Mesenchymal stem cell (in vitro differentiated cells and primary cell): ENCODE measurements at regions not wholly inside any gene's neighbourhood (a gene's known extent, or its start where the extent isn't known, plus 50 kb on each side); places are given as distances from the start of the nearest gene placed in this dataset.
A peak's percentile ranks its signal among the peaks of the same experiment; 100 is the strongest.

Experiments used
- DNase-seq: peaks from one replicate; pipeline ENCODE4 v3.0.0-alpha.2; 2013
- H2AFZ ChIP-seq: one replicate; pipeline ENCODE4 v1.6.1; 2013; ENCODE audit warnings: low read depth, mild to moderate bottlenecking, control low read depth, inconsistent platforms, low read length, moderate library complexity
- H2AK5ac ChIP-seq: 2 replicates; pipeline ENCODE4 v1.6.1; 2013; ENCODE audit warnings: low read length, moderate library complexity, mild to moderate bottlenecking, inconsistent platforms; ENCODE audit not compliant: severe bottlenecking
- H2BK120ac ChIP-seq: one replicate; pipeline ENCODE4 v1.6.1; 2013; ENCODE audit warnings: low read depth, mild to moderate bottlenecking, inconsistent platforms, low read length, moderate library complexity
- H2BK12ac ChIP-seq, 2 experiments: one replicate each; pipeline ENCODE4 v1.6.1; 2013; ENCODE audit warnings: inconsistent platforms in 2 of 2, low read length in 2 of 2, mild to moderate bottlenecking in 2 of 2, moderate library complexity in 2 of 2, control low read depth in 1 of 2
- H2BK15ac ChIP-seq: one replicate; pipeline ENCODE4 v1.6.1; 2013; ENCODE audit warnings: mild to moderate bottlenecking, low read depth, inconsistent platforms; ENCODE audit not compliant: poor library complexity, severe bottlenecking
- H2BK5ac ChIP-seq: 2 replicates; pipeline ENCODE4 v1.6.1; 2013; ENCODE audit warnings: low read depth, mild to moderate bottlenecking, low read length, control low read depth, inconsistent platforms; ENCODE audit not compliant: poor library complexity, severe bottlenecking
- H3K14ac ChIP-seq, 2 experiments: one replicate each; pipeline ENCODE4 v1.6.1; 2013; ENCODE audit warnings: inconsistent platforms in 2 of 2, low read length in 2 of 2, control low read depth in 1 of 2, mild to moderate bottlenecking in 1 of 2, moderate library complexity in 1 of 2
- H3K18ac ChIP-seq, 2 experiments: one replicate each; pipeline ENCODE4 v1.6.1; 2013; ENCODE audit warnings: inconsistent platforms in 2 of 2, low read length in 2 of 2, control low read depth in 1 of 2, low read depth in 1 of 2, mild to moderate bottlenecking in 1 of 2
- H3K23ac ChIP-seq, 2 experiments: one replicate each; pipeline ENCODE4 v1.6.1; 2013; ENCODE audit warnings: inconsistent platforms in 2 of 2, low read length in 2 of 2, mild to moderate bottlenecking in 2 of 2, moderate library complexity in 2 of 2, control low read depth in 1 of 2
- H3K27ac ChIP-seq: 2 replicates; pipeline ENCODE4 v1.5.1; 2013; ENCODE audit warnings: mild to moderate bottlenecking, moderate library complexity, low read length, control low read depth, inconsistent platforms; ENCODE audit not compliant: poor library complexity, severe bottlenecking
- H3K27me3 ChIP-seq, 2 experiments: 2 replicates each; pipeline versions ENCODE4 v1.6.1 to v1.7.0; 2013; ENCODE audit warnings: low read length in 2 of 2, mild to moderate bottlenecking in 2 of 2, moderate library complexity in 2 of 2, control low read depth in 1 of 2, inconsistent platforms in 1 of 2; ENCODE audit not compliant: control insufficient read depth in 1 of 2, insufficient read depth in 1 of 2
- H3K36me3 ChIP-seq, 2 experiments: 2 replicates each; pipeline versions ENCODE4 v1.6.1 to v1.7.0; 2013; ENCODE audit warnings: low read length in 2 of 2, control low read depth in 1 of 2, inconsistent platforms in 1 of 2, low read depth in 1 of 2, mild to moderate bottlenecking in 1 of 2; ENCODE audit not compliant: insufficient read depth in 2 of 2, control insufficient read depth in 1 of 2
- H3K4ac ChIP-seq, 2 experiments: one replicate each; pipeline ENCODE4 v1.6.1; 2013; ENCODE audit warnings: inconsistent platforms in 2 of 2, low read length in 2 of 2, mild to moderate bottlenecking in 2 of 2, moderate library complexity in 2 of 2, control low read depth in 1 of 2, low read depth in 1 of 2
- H3K4me1 ChIP-seq: 2 replicates; pipeline ENCODE4 v1.6.1; 2013; ENCODE audit warnings: low read depth, low read length, control low read depth; ENCODE audit not compliant: control insufficient read depth, insufficient read depth
- H3K4me2 ChIP-seq: 2 replicates; pipeline ENCODE4 v1.6.1; 2013; ENCODE audit warnings: low read length, mild to moderate bottlenecking, inconsistent platforms; ENCODE audit not compliant: poor library complexity, severe bottlenecking
- H3K4me3 ChIP-seq, 2 experiments: 2 replicates each; pipeline versions ENCODE4 v1.5.1 to v1.7.0; 2013; ENCODE audit warnings: low read length in 2 of 2, mild to moderate bottlenecking in 2 of 2, control low read depth in 1 of 2, low read depth in 1 of 2; ENCODE audit not compliant: insufficient read depth in 1 of 2
- H3K79me1 ChIP-seq: replicated peaks from 2 replicates; pipeline ENCODE4 v1.6.1; 2013; ENCODE audit warnings: mild to moderate bottlenecking, control low read depth, low read length, inconsistent platforms; ENCODE audit not compliant: poor library complexity, severe bottlenecking
- H3K9ac ChIP-seq: 2 replicates; pipeline ENCODE4 v1.7.0; 2013; ENCODE audit warnings: mild to moderate bottlenecking, low read length, moderate library complexity
- H3K9me3 ChIP-seq: 2 replicates; pipeline ENCODE4 v1.7.0; 2013; ENCODE audit warnings: mild to moderate bottlenecking, low read length; ENCODE audit not compliant: control insufficient read depth
- H4K8ac ChIP-seq: one replicate; pipeline ENCODE4 v1.6.1; 2013; ENCODE audit warnings: inconsistent platforms, mild to moderate bottlenecking, low read length, moderate library complexity
- H4K91ac ChIP-seq: one replicate; pipeline ENCODE4 v1.6.1; 2013; ENCODE audit warnings: mild to moderate bottlenecking, low read length, inconsistent platforms
- WGBS: methylation state at CpG from one replicate; pipeline ENCODE4 v1.1.7; 2013; ENCODE audit warnings: mixed read lengths; 5-methylcytosine and 5-hydroxymethylcytosine counted together

DNA sequence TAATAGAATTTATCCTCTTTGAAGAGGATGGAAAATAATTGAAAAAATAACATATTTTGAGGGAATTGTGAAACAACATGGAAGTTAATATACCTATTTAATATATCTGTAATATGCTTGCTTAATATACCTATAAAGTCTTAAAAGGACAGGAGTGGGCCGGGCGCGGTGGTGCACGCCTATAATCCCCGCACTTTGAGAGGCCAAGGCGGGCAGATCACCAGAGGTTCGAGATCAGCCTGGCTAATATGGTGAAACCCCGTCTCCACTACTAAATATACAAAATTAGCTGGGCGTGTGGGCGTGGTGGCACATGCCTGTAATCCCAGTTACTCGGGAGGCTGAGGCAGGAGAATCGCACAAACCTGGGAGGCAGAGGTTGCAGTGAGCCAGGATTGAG, 254.9 kb downstream of the TMX3 start:
- Histone ChIP-seq H2AFZ (no peak overlapping the region), H2AK5ac (no peak overlapping the region), H3K9me3 (no peaks in the 10 kb centered on the region), H2BK15ac (no peak overlapping the region), H3K4ac (peak overlapping the region in 1 of 2 experiments; percentile 49), H2BK5ac (no peak overlapping the region), H3K79me1 (no peaks in the 10 kb centered on the region), H3K4me1 (no peaks in the 10 kb centered on the region), H3K9ac (no peak overlapping the region), H3K4me2 (no peak overlapping the region), H3K4me3 (no peak overlapping the region), H3K23ac (no peak overlapping the region), H3K18ac (no peak overlapping the region), H3K27ac (no peak overlapping the region), H3K14ac (no peak overlapping the region), H4K8ac (no peak overlapping the region), H3K36me3 (no peaks in the 10 kb centered on the region), H4K91ac (no peak overlapping the region), H3K27me3 (no peaks in the 10 kb centered on the region), H2BK12ac (no peak overlapping the region), H2BK120ac (no peak overlapping the region)
- DNase-seq = no peak
- 98% methylated on average over 11 of the region's 12 CpGs for WGBS

DNA sequence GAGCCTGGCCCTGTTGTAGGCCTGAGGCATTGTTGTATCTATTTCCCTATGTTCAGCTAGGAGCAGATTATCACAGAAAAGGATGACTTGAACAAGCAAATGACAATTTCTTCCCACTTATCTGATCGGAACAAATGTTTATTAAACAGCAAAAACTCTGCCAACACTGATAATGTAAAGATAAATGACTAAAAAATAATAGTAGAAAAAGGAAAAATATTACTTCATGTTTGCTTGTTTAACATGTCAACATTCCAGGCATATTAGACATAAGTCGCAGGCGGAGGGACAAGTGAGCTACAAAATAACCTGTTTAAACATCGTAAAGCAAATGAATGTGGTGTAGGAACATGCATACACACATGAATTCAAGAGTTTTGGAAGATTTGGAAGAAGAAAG, 257.9 kb downstream of the TMX3 start:
- Histone ChIP-seq H3K27me3 (no peaks in the 10 kb centered on the region), H2AFZ (no peak overlapping the region), H2BK120ac (no peak overlapping the region), H3K79me1 (no peaks in the 10 kb centered on the region), H4K91ac (no peak overlapping the region), H3K36me3 (no peaks in the 10 kb centered on the region), H4K8ac (peak overlapping the region; percentile 29), H3K4me2 (no peak overlapping the region), H2AK5ac (no peak overlapping the region), H3K18ac (peak overlapping the region in 1 of 2 experiments; percentile 46), H3K9me3 (no peaks in the 10 kb centered on the region), H3K27ac (no peak overlapping the region), H3K23ac (no peak overlapping the region), H2BK15ac (no peak overlapping the region), H3K9ac (no peak overlapping the region), H3K4me3 (no peak overlapping the region), H3K4ac (no peak overlapping the region), H2BK5ac (no peak overlapping the region), H2BK12ac (no peak overlapping the region), H3K4me1 (no peaks in the 10 kb centered on the region), H3K14ac (no peak overlapping the region)
- 62% methylated on average over 3 of the region's 4 CpGs for WGBS
- no peak for DNase-seq

DNA sequence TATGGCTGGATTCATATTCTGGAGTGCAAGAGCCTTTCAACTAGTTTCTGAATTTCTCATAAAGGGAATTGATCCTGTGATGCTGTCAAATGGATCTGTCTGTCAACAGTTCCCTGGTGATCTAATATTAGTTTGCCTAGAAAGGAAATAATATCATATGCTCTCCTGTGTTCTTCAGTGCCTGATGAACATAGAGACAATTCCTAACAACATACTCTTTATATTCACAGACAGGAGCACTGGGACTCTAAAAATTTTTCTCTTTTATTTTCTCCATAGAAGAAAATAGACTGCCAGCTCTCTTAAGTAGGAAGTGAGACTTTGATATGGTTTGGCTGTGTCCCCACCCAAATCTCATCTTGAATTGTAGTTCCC, 259.7 kb downstream of the TMX3 start:
- Histone ChIP-seq H3K23ac (no peak overlapping the region), H3K4me2 (no peak overlapping the region), H3K36me3 (no peaks in the 10 kb centered on the region), H3K4me3 (no peak overlapping the region), H3K27ac (no peak overlapping the region), H3K14ac (no peak overlapping the region), H4K91ac (no peak overlapping the region), H3K9ac (no peak overlapping the region), H3K27me3 (no peaks in the 10 kb centered on the region), H4K8ac (no peak overlapping the region), H2AK5ac (no peak overlapping the region), H3K79me1 (no peaks in the 10 kb centered on the region), H3K18ac (peak overlapping the region in 1 of 2 experiments; percentile 43), H2AFZ (no peak overlapping the region), H2BK5ac (no peak overlapping the region), H2BK15ac (no peak overlapping the region), H3K4me1 (no peaks in the 10 kb centered on the region), H3K4ac (no peak overlapping the region), H2BK12ac (no peak overlapping the region), H3K9me3 (no peaks in the 10 kb centered on the region), H2BK120ac (no peak overlapping the region)
- no peak for DNase-seq

DNA sequence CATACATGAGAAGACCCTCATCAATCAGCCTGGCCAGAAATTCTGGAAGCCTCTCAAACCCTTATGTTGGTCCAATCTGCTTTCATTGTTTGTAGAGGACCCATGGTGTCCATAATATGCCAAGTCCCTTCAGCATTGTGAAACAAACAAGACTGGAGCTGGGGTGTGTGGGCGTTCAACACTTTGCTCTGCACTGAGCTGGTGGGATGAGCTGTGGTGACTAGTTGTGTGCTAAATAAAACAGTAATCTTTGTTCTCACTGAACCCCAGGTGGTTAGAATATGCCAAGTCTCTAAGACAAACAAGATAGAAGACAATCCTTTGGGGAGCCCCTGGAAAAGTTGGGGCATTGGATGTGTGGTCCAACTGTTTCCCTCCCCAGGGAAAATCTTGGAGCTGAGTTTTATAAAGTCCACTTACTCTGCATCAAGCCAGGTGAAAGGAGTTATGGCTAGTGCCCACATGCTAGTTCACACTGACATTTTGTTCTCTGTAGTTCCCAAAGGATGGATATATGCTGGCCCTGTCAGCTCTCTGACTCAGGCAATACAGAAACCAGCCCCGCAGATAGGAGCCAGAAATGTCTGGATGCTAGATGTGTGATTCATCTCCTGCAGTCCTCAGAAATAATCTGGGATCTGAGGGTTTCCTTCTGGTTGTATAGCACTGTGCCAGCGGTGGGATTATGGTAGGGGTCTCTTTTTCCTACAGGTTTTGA, 260.2 kb downstream of the TMX3 start:
- H4K8ac ChIP-seq = peak overlapping the region; percentile 42
- no peaks in the 10 kb centered on the region for H3K79me1 ChIP-seq
- no peak overlapping the region for H3K4me2 ChIP-seq
- WGBS = 47% methylated on average over 3 of the region's 3 CpGs
- H2AK5ac ChIP-seq = no peak overlapping the region
- H2BK120ac ChIP-seq = no peak overlapping the region
- no peak overlapping the region for H3K23ac ChIP-seq
- peak; percentile 79 for DNase-seq
- H3K9ac ChIP-seq = no peak overlapping the region
- H4K91ac ChIP-seq = no peak overlapping the region
- no peak overlapping the region for H3K27ac ChIP-seq
- no peaks in the 10 kb centered on the region for H3K4me1 ChIP-seq
- no peaks in the 10 kb centered on the region for H3K36me3 ChIP-seq
- no peak overlapping the region for H2AFZ ChIP-seq
- no peak overlapping the region for H3K4me3 ChIP-seq
- H3K27me3 ChIP-seq = no peaks in the 10 kb centered on the region
- H3K9me3 ChIP-seq = no peaks in the 10 kb centered on the region
- H3K4ac ChIP-seq = no peak overlapping the region
- H2BK5ac ChIP-seq = no peak overlapping the region
- peak overlapping the region in 1 of 2 experiments; percentile 11 for H3K18ac ChIP-seq
- H2BK12ac ChIP-seq = peak overlapping the region in 1 of 2 experiments; percentile 9
- no peak overlapping the region for H2BK15ac ChIP-seq
- H3K14ac ChIP-seq = no peak overlapping the region
